ENCODE measurements at regions not wholly inside any gene's neighbourhood (a gene's known extent, or its start where the extent isn't known, plus 50 kb on each side); places are given as distances from the start of the nearest gene placed in this dataset.

GRCh38 chr11:109554951-109555350, 133.0 kb downstream of the C11orf87 start:
- no peak for DNase-seq (ENCODE audit: low spot score)

GRCh38 chr11:109564241-109564640, 142.3 kb downstream of the C11orf87 start:
- no peak for DNase-seq (ENCODE audit: low spot score)

- DNase-seq (ENCODE audit: low spot score): no peak
Observed at GRCh38 chr11:109582470-109582869, 160.5 kb downstream of the C11orf87 start.

- DNase-seq (ENCODE audit: low spot score): no peak
Observed at GRCh38 chr11:109584001-109584972, 162.3 kb downstream of the C11orf87 start.

GRCh38 chr11:109586789-109587188, 164.8 kb downstream of the C11orf87 start:
- no peak for DNase-seq (ENCODE audit: low spot score)

GRCh38 chr11:109590782-109591181, 168.8 kb downstream of the C11orf87 start:
- DNase-seq (ENCODE audit: low spot score): no peak

- DNase-seq (ENCODE audit: low spot score): no peak
Observed at GRCh38 chr11:109597336-109597735, 175.3 kb downstream of the C11orf87 start.

GRCh38 chr11:109604481-109605400, 182.8 kb downstream of the C11orf87 start:
- DNase-seq (ENCODE audit: low spot score): no peak

- no peak for DNase-seq (ENCODE audit: low spot score)
Observed at GRCh38 chr11:109606256-109606655, 184.3 kb downstream of the C11orf87 start.

GRCh38 chr11:109609454-109610185, 187.6 kb downstream of the C11orf87 start:
- no peak for DNase-seq (ENCODE audit: low spot score)

GRCh38 chr11:109612496-109612895, 190.5 kb downstream of the C11orf87 start:
- DNase-seq (ENCODE audit: low spot score): no peak

GRCh38 chr11:109619498-109619897, 197.5 kb downstream of the C11orf87 start:
- DNase-seq (ENCODE audit: low spot score): no peak

GRCh38 chr11:109629734-109630133, 207.7 kb downstream of the C11orf87 start:
- no peak for DNase-seq (ENCODE audit: low spot score)

- DNase-seq (ENCODE audit: low spot score): no peak
Observed at GRCh38 chr11:109641549-109641948, 219.6 kb downstream of the C11orf87 start.

GRCh38 chr11:109644152-109644551, 222.2 kb downstream of the C11orf87 start:
- no peak for DNase-seq (ENCODE audit: low spot score)

- no peak for DNase-seq (ENCODE audit: low spot score)
Observed at GRCh38 chr11:109648804-109649203, 226.8 kb downstream of the C11orf87 start.

GRCh38 chr11:109654091-109654490, 232.1 kb downstream of the C11orf87 start:
- no peak for DNase-seq (ENCODE audit: low spot score)

- no peak for DNase-seq (ENCODE audit: low spot score)
Observed at GRCh38 chr11:109658190-109658589, 236.2 kb downstream of the C11orf87 start.

- DNase-seq (ENCODE audit: low spot score): no peak
Observed at GRCh38 chr11:109667719-109668118, 245.7 kb downstream of the C11orf87 start.

- DNase-seq (ENCODE audit: low spot score): no peak
Observed at GRCh38 chr11:109668973-109669634, 247.1 kb downstream of the C11orf87 start.

- DNase-seq (ENCODE audit: low spot score): no peak
Observed at GRCh38 chr11:109677231-109677630, 255.2 kb downstream of the C11orf87 start.
